ENCODE measurements at regions not wholly inside any gene's neighbourhood (a gene's known extent, or its start where the extent isn't known, plus 50 kb on each side); places are given as distances from the start of the nearest gene placed in this dataset.

GRCh38 chr22:47617186-47617585 lies 854.7 kb downstream of the TBC1D22A start:
- no peak for TF ChIP-seq CTCF (IDR thresholded peaks at IDR 0.05)
- no peak for TF ChIP-seq POLR2A (IDR thresholded peaks at IDR 0.05)
- TF ChIP-seq POLR2AphosphoS5 (IDR thresholded peaks at IDR 0.05), result no peak
- no peak for TF ChIP-seq EP300 (IDR thresholded peaks at IDR 0.05)
